Natural killer cell treated with Interleukin-12 subunit alpha and Interleukin-12 subunit beta and Interleukin-15 and Interleukin-18, amount 100 ng/mL, for 72 hours (primary cell): ENCODE measurements at regions not wholly inside any gene's neighbourhood (a gene's known extent, or its start where the extent isn't known, plus 50 kb on each side); places are given as distances from the start of the nearest gene placed in this dataset.
"Not testable (repeated sequence)": the region's sequence is repeated elsewhere in the genome, so short reads cannot be mapped to it uniquely, and the experiment has no call there.

Source experiments
- ATAC-seq, 2 donors: fragments of 150-1000 bp; cut with Tn5 transposase in 1 of 2; sonication (Bioruptor Pico), chemical (Tn5 transposase) in 1 of 2; 2 replicates each; pipeline ENCODE4 v1.10.0; 2021
- DNase-seq: peaks from one replicate; pipeline ENCODE4 v3.0.0; 2022; ENCODE audit warnings: low spot score
- H3K27ac Mint-ChIP-seq, 2 donors: 1 replicate in 1 of 2; 2 replicates in 1 of 2; pipeline ENCODE4 v1.8.0; 2022; ENCODE audit warnings: mixed read lengths in 2 of 2, mild to moderate bottlenecking in 1 of 2, moderate library complexity in 1 of 2
- H3K27me3 Mint-ChIP-seq, 2 donors: 1 replicate in 1 of 2; 2 replicates in 1 of 2; pipeline ENCODE4 v1.8.0; 2022; ENCODE audit warnings: mixed read lengths in 2 of 2
- H3K36me3 Mint-ChIP-seq: one replicate; pipeline ENCODE4 v1.8.0; 2022; ENCODE audit warnings: mixed read lengths
- H3K4me1 Mint-ChIP-seq, 2 donors: 1 replicate in 1 of 2; 2 replicates in 1 of 2; pipeline ENCODE4 v1.8.0; 2022; ENCODE audit warnings: low read depth in 2 of 2, mixed read lengths in 2 of 2, mild to moderate bottlenecking in 1 of 2
- H3K4me3 Mint-ChIP-seq: one replicate; pipeline ENCODE4 v1.8.0; 2022; ENCODE audit warnings: mixed read lengths
- H3K9me3 Mint-ChIP-seq: 2 replicates; pipeline ENCODE4 v1.8.0; 2022; ENCODE audit warnings: mixed read lengths

GRCh38 chr2:122028371-122029100 lies 273.1 kb downstream of the TSN start:
- no peaks in the 10 kb centered on the region for H3K9me3 Mint-ChIP-seq
- no peak for ATAC-seq
- H3K4me1 Mint-ChIP-seq = peaks cover 0 to 8% of the 10 kb centered on the region in 2 donors
- no peak overlapping the region for H3K27ac Mint-ChIP-seq
- H3K36me3 Mint-ChIP-seq = no peaks in the 10 kb centered on the region
- no peak for DNase-seq
- no peak overlapping the region for H3K4me3 Mint-ChIP-seq
- H3K27me3 Mint-ChIP-seq = peaks cover 3 to 9% of the 10 kb centered on the region in 2 donors

- peaks cover 3 to 10% of the 10 kb centered on the region in 2 donors for H3K27me3 Mint-ChIP-seq
- no peak for DNase-seq
- H3K9me3 Mint-ChIP-seq = no peaks in the 10 kb centered on the region
- H3K27ac Mint-ChIP-seq = no peak overlapping the region
- peaks cover 0 to 8% of the 10 kb centered on the region in 2 donors for H3K4me1 Mint-ChIP-seq
- no peak overlapping the region for H3K4me3 Mint-ChIP-seq
- no peak for ATAC-seq
- H3K36me3 Mint-ChIP-seq = no peaks in the 10 kb centered on the region
Measured at GRCh38 chr2:122029456-122029855, 274.0 kb downstream of the TSN start.

GRCh38 chr2:122029945-122030344 lies 274.5 kb downstream of the TSN start:
- DNase-seq (no peak), ATAC-seq (no peak)
- Mint-ChIP-seq H3K27ac (no peak overlapping the region), H3K9me3 (no peaks in the 10 kb centered on the region), H3K4me3 (no peak overlapping the region), H3K4me1 (peaks cover 0 to 8% of the 10 kb centered on the region in 2 donors), H3K36me3 (no peaks in the 10 kb centered on the region), H3K27me3 (peaks cover 3 to 10% of the 10 kb centered on the region in 2 donors)

- Mint-ChIP-seq H3K36me3 (no peaks in the 10 kb centered on the region), H3K4me1 (peaks cover 0 to 8% of the 10 kb centered on the region in 2 donors), H3K4me3 (no peak overlapping the region), H3K27ac (no peak overlapping the region), H3K9me3 (no peaks in the 10 kb centered on the region), H3K27me3 (peaks cover 3 to 12% of the 10 kb centered on the region in 2 donors)
- peak; percentile 15 to 38 for ATAC-seq
- peak; percentile 44 for DNase-seq
Measured at GRCh38 chr2:122031544-122032263, 276.3 kb downstream of the TSN start.

GRCh38 chr2:122032264-122032645 lies 276.8 kb downstream of the TSN start:
- DNase-seq = no peak
- H3K4me3 Mint-ChIP-seq = no peak overlapping the region
- no peak overlapping the region for H3K27ac Mint-ChIP-seq
- H3K36me3 Mint-ChIP-seq = no peaks in the 10 kb centered on the region
- peaks cover 3 to 12% of the 10 kb centered on the region in 2 donors for H3K27me3 Mint-ChIP-seq
- H3K4me1 Mint-ChIP-seq = peaks cover 0 to 8% of the 10 kb centered on the region in 2 donors
- peak in 1 of 2 donors; percentile 41 for ATAC-seq
- no peaks in the 10 kb centered on the region for H3K9me3 Mint-ChIP-seq

- Mint-ChIP-seq H3K4me3 (no peak overlapping the region), H3K27me3 (peaks cover 3 to 12% of the 10 kb centered on the region in 2 donors), H3K27ac (no peak overlapping the region), H3K4me1 (peaks cover 0 to 8% of the 10 kb centered on the region in 2 donors), H3K9me3 (no peaks in the 10 kb centered on the region), H3K36me3 (no peaks in the 10 kb centered on the region)
- DNase-seq (no peak), ATAC-seq (no peak)
Measured at GRCh38 chr2:122033778-122034177, 278.3 kb downstream of the TSN start.

- Mint-ChIP-seq H3K27me3 (peaks cover 3 to 12% of the 10 kb centered on the region in 2 donors), H3K27ac (no peak overlapping the region), H3K9me3 (no peaks in the 10 kb centered on the region), H3K36me3 (no peaks in the 10 kb centered on the region), H3K4me3 (no peak overlapping the region), H3K4me1 (peaks cover 0 to 8% of the 10 kb centered on the region in 2 donors)
- DNase-seq (no peak), ATAC-seq (no peak)
Measured at GRCh38 chr2:122034344-122034743, 278.9 kb downstream of the TSN start.

- no peaks in the 10 kb centered on the region for H3K9me3 Mint-ChIP-seq
- ATAC-seq (no peak), DNase-seq (no peak)
- no peak overlapping the region for H3K4me3 Mint-ChIP-seq
- no peak overlapping the region for H3K27ac Mint-ChIP-seq
- H3K36me3 Mint-ChIP-seq = no peaks in the 10 kb centered on the region
- H3K27me3 Mint-ChIP-seq = peaks cover 3 to 12% of the 10 kb centered on the region in 2 donors
- H3K4me1 Mint-ChIP-seq = peaks cover 0 to 8% of the 10 kb centered on the region in 2 donors
Measured at GRCh38 chr2:122034777-122035176, 279.3 kb downstream of the TSN start.

- H3K27ac Mint-ChIP-seq, H3K4me3 Mint-ChIP-seq, H3K36me3 Mint-ChIP-seq, ATAC-seq, H3K9me3 Mint-ChIP-seq, H3K4me1 Mint-ChIP-seq, DNase-seq: not testable (repeated sequence)
- peaks cover 0 to 12% of the 10 kb centered on the region in 2 donors for H3K27me3 Mint-ChIP-seq
Measured at GRCh38 chr2:122038816-122039215, 283.4 kb downstream of the TSN start.

- no peaks in the 10 kb centered on the region for H3K9me3 Mint-ChIP-seq
Measured at GRCh38 chr2:122041455-122041854, 286.0 kb downstream of the TSN start.

GRCh38 chr2:122051659-122052058 lies 296.2 kb downstream of the TSN start:
- H3K9me3 Mint-ChIP-seq, H3K4me3 Mint-ChIP-seq, H3K27ac Mint-ChIP-seq, ATAC-seq, DNase-seq, H3K4me1 Mint-ChIP-seq, H3K36me3 Mint-ChIP-seq, H3K27me3 Mint-ChIP-seq: not testable (repeated sequence)

More at GRCh38 chr2:122041455-122041854, 286.0 kb downstream of the TSN start:
- ATAC-seq (no peak), DNase-seq (no peak)
- Mint-ChIP-seq H3K4me3 (no peak overlapping the region), H3K36me3 (no peaks in the 10 kb centered on the region), H3K27ac (no peak overlapping the region), H3K27me3 (no peaks in the 10 kb centered on the region), H3K4me1 (no peaks in the 10 kb centered on the region)

GRCh38 chr2:122055521-122055931 lies 300.1 kb downstream of the TSN start:
- no peak for ATAC-seq
- no peaks in the 10 kb centered on the region for H3K9me3 Mint-ChIP-seq
- no peak overlapping the region for H3K4me3 Mint-ChIP-seq
- H3K36me3 Mint-ChIP-seq = no peaks in the 10 kb centered on the region
- no peak for DNase-seq
- no peak overlapping the region for H3K27ac Mint-ChIP-seq
- no peaks in the 10 kb centered on the region for H3K4me1 Mint-ChIP-seq
- H3K27me3 Mint-ChIP-seq = peaks cover 0 to 10% of the 10 kb centered on the region in 2 donors

- Mint-ChIP-seq H3K27me3 (peaks cover 0 to 10% of the 10 kb centered on the region in 2 donors), H3K27ac (no peak overlapping the region), H3K4me3 (no peak overlapping the region), H3K4me1 (no peaks in the 10 kb centered on the region), H3K36me3 (no peaks in the 10 kb centered on the region), H3K9me3 (no peaks in the 10 kb centered on the region)
- ATAC-seq = no peak
- DNase-seq = no peak
Measured at GRCh38 chr2:122056853-122057252, 301.4 kb downstream of the TSN start.

- Mint-ChIP-seq H3K27me3 (no peaks in the 10 kb centered on the region), H3K9me3 (no peaks in the 10 kb centered on the region), H3K27ac (no peak overlapping the region), H3K4me1 (no peaks in the 10 kb centered on the region), H3K4me3 (no peak overlapping the region), H3K36me3 (no peaks in the 10 kb centered on the region)
- ATAC-seq (no peak), DNase-seq (no peak)
Measured at GRCh38 chr2:122061206-122061605, 305.8 kb downstream of the TSN start.
